ENCODE measurements at regions not wholly inside any gene's neighbourhood (a gene's known extent, or its start where the extent isn't known, plus 50 kb on each side); places are given as distances from the start of the nearest gene placed in this dataset.

- H4K20me1 ChIP-seq (ENCODE audit: insufficient read depth, low read length) = no peaks in the 10 kb centered on the region
- H3K27ac ChIP-seq (ENCODE audit: low read length) = no peak overlapping the region
- H3K4me1 ChIP-seq (ENCODE audit: low read length) = peaks cover 8% of the 10 kb centered on the region
- no peak overlapping the region for H3K4me3 ChIP-seq (ENCODE audit: low read length)
- no peaks in the 10 kb centered on the region for H3K36me3 ChIP-seq (replicated peaks; ENCODE audit: low read depth, low read length)
- no peak overlapping the region for H2AFZ ChIP-seq (ENCODE audit: low read depth, low read length)
- H3K79me2 ChIP-seq (ENCODE audit: low read length) = no peaks in the 10 kb centered on the region
- H3K9me3 ChIP-seq (ENCODE audit: insufficient read depth, low read length) = no peaks in the 10 kb centered on the region
- no peak for TF ChIP-seq CTCF (IDR thresholded peaks at IDR 0.05; ENCODE audit: low read depth, low read length)
- no peak for TF ChIP-seq EZH2phosphoT487 (IDR thresholded peaks at IDR 0.05; ENCODE audit: low read depth)
- no peak overlapping the region for H3K9ac ChIP-seq (ENCODE audit: low read length)
- no peaks in the 10 kb centered on the region for H3K27me3 ChIP-seq (ENCODE audit: low read depth, low read length)
- H3K4me2 ChIP-seq (ENCODE audit: low read length) = no peak overlapping the region
Observed at GRCh38 chr13:91135376-91135775, 212.1 kb upstream of the MIR17HG start.

DNA sequence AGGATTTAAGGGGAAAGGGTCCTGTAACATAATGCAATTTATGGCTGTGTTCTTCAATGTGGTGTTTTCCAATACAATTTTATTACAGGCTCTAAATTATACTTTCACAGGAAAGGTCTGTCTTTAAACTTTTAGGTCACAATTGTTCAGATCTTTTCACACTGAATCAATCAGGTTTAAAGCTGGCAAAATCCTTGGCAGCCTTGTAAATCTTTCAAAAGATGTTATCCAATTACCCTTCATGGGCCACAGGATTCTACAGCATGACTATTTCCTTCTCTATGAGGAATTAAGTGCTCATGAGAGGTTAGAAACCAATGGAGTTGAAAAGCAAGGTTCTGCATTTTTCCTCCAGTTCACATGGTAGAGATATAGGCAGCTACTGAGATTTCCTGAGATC, 211.5 kb upstream of the MIR17HG start:
- H3K9me3 ChIP-seq (ENCODE audit: insufficient read depth, low read length) = no peaks in the 10 kb centered on the region
- H3K27me3 ChIP-seq (ENCODE audit: low read depth, low read length) = no peaks in the 10 kb centered on the region
- no peak overlapping the region for H3K27ac ChIP-seq (ENCODE audit: low read length)
- no peak overlapping the region for H2AFZ ChIP-seq (ENCODE audit: low read depth, low read length)
- no peak overlapping the region for H3K4me2 ChIP-seq (ENCODE audit: low read length)
- peaks cover 8% of the 10 kb centered on the region for H3K4me1 ChIP-seq (ENCODE audit: low read length)
- H3K4me3 ChIP-seq (ENCODE audit: low read length) = no peak overlapping the region
- no peak overlapping the region for H3K9ac ChIP-seq (ENCODE audit: low read length)
- TF ChIP-seq CTCF (IDR thresholded peaks at IDR 0.05; ENCODE audit: low read depth, low read length) (no peak), EZH2phosphoT487 (IDR thresholded peaks at IDR 0.05; ENCODE audit: low read depth) (no peak)
- no peaks in the 10 kb centered on the region for H4K20me1 ChIP-seq (ENCODE audit: insufficient read depth, low read length)
- no peaks in the 10 kb centered on the region for H3K79me2 ChIP-seq (ENCODE audit: low read length)
- no peaks in the 10 kb centered on the region for H3K36me3 ChIP-seq (replicated peaks; ENCODE audit: low read depth, low read length)

GRCh38 chr13:91136806-91137205, 210.7 kb upstream of the MIR17HG start:
- H3K4me1 ChIP-seq (ENCODE audit: low read length) = peaks cover 8% of the 10 kb centered on the region
- H3K4me2 ChIP-seq (ENCODE audit: low read length) = no peak overlapping the region
- no peak overlapping the region for H2AFZ ChIP-seq (ENCODE audit: low read depth, low read length)
- no peak overlapping the region for H3K27ac ChIP-seq (ENCODE audit: low read length)
- no peaks in the 10 kb centered on the region for H3K36me3 ChIP-seq (replicated peaks; ENCODE audit: low read depth, low read length)
- H3K27me3 ChIP-seq (ENCODE audit: low read depth, low read length) = no peaks in the 10 kb centered on the region
- H3K4me3 ChIP-seq (ENCODE audit: low read length) = no peak overlapping the region
- no peaks in the 10 kb centered on the region for H4K20me1 ChIP-seq (ENCODE audit: insufficient read depth, low read length)
- H3K9me3 ChIP-seq (ENCODE audit: insufficient read depth, low read length) = no peaks in the 10 kb centered on the region
- TF ChIP-seq EZH2phosphoT487 (IDR thresholded peaks at IDR 0.05; ENCODE audit: low read depth) = no peak
- no peak for TF ChIP-seq CTCF (IDR thresholded peaks at IDR 0.05; ENCODE audit: low read depth, low read length)
- no peak overlapping the region for H3K9ac ChIP-seq (ENCODE audit: low read length)
- H3K79me2 ChIP-seq (ENCODE audit: low read length) = no peaks in the 10 kb centered on the region

DNA sequence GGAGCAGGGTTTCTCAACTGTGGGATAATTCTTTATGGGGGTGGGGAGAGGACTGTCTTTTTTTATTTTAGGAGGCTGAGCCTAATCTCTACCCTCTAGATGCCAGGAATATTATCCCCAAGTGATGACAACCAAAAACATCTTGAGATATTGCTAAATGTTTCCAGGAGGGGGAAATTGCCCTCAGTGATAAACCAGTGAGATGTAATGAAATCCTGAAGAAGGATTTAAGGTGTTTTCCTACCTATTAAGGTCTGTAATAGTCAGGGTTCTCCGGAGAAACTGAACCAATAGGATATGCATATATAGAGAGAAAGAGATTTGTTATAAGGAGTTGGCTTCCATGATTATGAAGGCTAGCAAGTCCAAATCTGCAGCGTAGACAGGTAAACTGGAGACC, 208.3 kb upstream of the MIR17HG start:
- Histone ChIP-seq H3K4me2 (ENCODE audit: low read length) (no peak overlapping the region), H2AFZ (ENCODE audit: low read depth, low read length) (no peak overlapping the region), H3K4me3 (ENCODE audit: low read length) (no peak overlapping the region), H3K9me3 (ENCODE audit: insufficient read depth, low read length) (no peaks in the 10 kb centered on the region), H3K36me3 (replicated peaks; ENCODE audit: low read depth, low read length) (no peaks in the 10 kb centered on the region), H3K27me3 (ENCODE audit: low read depth, low read length) (no peaks in the 10 kb centered on the region), H3K4me1 (ENCODE audit: low read length) (peaks cover 8% of the 10 kb centered on the region), H3K9ac (ENCODE audit: low read length) (no peak overlapping the region), H3K27ac (ENCODE audit: low read length) (no peak overlapping the region), H4K20me1 (ENCODE audit: insufficient read depth, low read length) (no peaks in the 10 kb centered on the region), H3K79me2 (ENCODE audit: low read length) (no peaks in the 10 kb centered on the region)
- TF ChIP-seq CTCF (IDR thresholded peaks at IDR 0.05; ENCODE audit: low read depth, low read length) = no peak
- TF ChIP-seq EZH2phosphoT487 (IDR thresholded peaks at IDR 0.05; ENCODE audit: low read depth) = no peak

Data from OCI-LY3 (cell line).